NCI-H2196 treated with DMSO at 0.1 percent for 48 hours (cell line): ENCODE measurements at regions not wholly inside any gene's neighbourhood (a gene's known extent, or its start where the extent isn't known, plus 50 kb on each side); places are given as distances from the start of the nearest gene placed in this dataset.

Experiments used
- DNase-seq: peaks from one replicate; lab custom pipeline; 2025; ENCODE audit not compliant: unreplicated experiment; lab: John Stamatoyannopoulos, UW

- DNase-seq: no peak
Measured at GRCh38 chrX:39167791-39168190, 366.5 kb downstream of the MID1IP1 start.

GRCh38 chrX:39168609-39169008 is 367.4 kb downstream of the MID1IP1 start:
- DNase-seq: no peak

DNA sequence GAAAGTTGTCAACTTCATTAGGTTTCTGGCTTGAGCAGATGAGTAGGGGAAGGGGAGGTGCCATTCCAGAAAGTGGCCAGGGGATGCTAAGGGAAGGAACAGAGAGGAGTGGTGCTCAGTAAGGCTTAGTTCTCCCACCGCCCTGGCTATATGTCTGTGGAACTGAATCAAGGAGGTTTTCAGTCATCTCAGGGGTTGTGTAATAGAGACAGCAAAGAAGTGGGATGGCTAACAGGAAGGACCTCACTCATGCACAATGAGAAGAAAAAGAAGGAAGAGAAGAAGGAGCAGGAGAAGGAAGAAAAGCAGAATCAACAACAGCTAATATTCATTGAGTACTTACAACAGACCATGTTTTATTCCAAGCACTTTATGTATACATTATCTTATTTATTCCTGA is 368.7 kb downstream of the MID1IP1 start:
- DNase-seq: no peak

GRCh38 chrX:39170464-39170863 is 369.2 kb downstream of the MID1IP1 start:
- no peak for DNase-seq

GRCh38 chrX:39171686-39172085 is 370.4 kb downstream of the MID1IP1 start:
- no peak for DNase-seq

DNA sequence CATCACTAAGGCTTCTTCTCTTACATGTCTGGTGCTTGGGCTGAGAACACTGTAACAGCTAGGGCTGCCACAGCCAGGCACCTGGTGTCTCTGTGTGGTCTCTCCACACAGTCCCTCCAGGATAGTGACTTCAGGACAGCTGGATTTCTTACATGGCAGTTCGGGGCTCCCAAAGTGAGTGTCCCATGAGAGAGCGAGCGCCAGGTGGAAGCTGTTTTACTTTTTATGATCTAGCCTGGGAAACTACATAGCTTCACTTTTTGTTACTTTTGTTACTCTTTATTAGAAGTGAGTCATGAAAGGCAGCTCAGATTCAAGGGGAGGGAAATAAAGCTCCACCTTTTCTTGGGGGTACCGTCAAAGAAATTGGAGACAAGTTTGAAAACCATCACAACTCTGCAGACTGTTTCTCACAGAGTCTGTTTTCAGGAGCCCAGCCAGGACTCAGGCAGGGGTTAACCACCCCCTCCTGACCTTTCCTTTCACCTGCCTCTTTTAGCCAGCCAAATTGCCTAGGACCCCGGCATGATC is 373.0 kb downstream of the MID1IP1 start:
- DNase-seq: no peak

GRCh38 chrX:39174772-39175417 is 373.6 kb downstream of the MID1IP1 start:
- peak; percentile 15 for DNase-seq

- no peak for DNase-seq
Measured at GRCh38 chrX:39175418-39176057, 374.3 kb downstream of the MID1IP1 start.

DNA sequence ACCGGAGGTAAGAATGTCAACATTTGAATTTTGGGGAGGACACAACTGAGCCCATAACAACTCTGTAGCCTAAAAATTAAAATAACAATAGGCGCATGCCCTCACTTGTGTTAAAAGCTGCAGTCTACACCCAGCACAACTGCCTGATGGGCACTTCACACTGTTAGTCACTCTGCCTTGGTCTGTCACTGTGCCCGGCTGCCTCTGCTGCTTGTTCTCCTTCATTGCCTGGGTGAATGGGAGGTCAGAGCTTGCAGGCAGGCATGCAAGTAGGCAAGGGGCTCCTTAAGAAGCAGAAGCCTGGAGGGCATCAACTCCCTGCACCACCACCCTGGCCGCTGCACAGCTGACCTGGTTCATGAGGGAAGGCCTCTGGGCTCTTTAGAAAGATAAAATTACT is 374.8 kb downstream of the MID1IP1 start:
- DNase-seq: no peak

- no peak for DNase-seq
Measured at GRCh38 chrX:39189431-39189830, 388.2 kb downstream of the MID1IP1 start.

GRCh38 chrX:39194673-39195072 is 393.4 kb downstream of the MID1IP1 start:
- no peak for DNase-seq

- DNase-seq: no peak
Measured at GRCh38 chrX:39195156-39195555, 393.9 kb downstream of the MID1IP1 start.

DNA sequence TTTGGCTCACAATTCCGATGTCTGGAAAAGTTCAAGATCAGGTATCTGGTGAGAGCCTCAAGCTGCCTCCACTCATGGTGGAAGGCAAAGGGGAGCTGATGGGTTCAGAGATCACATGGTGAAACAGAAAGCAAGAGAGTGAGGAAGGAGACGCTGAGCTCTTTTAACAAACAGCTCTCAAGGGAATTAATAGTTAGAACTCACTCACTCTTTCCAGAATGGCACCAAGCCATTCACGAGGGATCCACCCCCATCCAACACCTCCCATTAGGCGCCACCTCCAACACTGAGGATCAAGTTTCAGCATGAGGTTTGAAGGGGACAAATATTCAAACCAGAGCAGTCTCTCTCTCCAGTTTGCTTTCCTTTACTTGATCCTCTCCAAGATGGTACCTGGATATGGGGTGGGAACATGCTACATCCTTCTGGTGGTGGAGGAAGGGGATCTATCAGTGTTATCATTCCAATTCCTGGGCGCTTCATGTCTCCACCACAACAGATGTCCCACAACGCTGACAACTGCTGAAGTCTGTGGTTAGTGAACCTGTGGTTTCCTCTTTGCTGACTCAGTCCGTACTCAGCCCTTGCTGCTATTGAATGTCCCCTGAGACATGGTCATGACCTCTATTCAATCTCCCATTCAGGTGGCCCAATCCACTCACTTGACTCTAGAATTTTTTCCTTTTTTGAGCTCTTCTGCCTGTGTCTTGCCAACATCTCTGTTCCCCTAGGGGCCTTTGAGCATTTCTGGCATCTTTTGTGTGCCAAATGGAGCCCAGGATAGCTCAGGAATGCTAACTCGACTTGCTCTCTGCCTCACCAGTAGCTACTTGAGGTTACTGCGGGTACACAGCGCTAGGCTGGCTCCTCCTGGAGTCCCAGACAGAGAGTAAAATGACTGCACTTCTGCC is 395.2 kb downstream of the MID1IP1 start:
- peak; percentile 14 for DNase-seq

- DNase-seq: no peak
Measured at GRCh38 chrX:39199429-39199828, 398.2 kb downstream of the MID1IP1 start.

GRCh38 chrX:39201305-39201990 is 400.2 kb downstream of the MID1IP1 start:
- no peak for DNase-seq

DNA sequence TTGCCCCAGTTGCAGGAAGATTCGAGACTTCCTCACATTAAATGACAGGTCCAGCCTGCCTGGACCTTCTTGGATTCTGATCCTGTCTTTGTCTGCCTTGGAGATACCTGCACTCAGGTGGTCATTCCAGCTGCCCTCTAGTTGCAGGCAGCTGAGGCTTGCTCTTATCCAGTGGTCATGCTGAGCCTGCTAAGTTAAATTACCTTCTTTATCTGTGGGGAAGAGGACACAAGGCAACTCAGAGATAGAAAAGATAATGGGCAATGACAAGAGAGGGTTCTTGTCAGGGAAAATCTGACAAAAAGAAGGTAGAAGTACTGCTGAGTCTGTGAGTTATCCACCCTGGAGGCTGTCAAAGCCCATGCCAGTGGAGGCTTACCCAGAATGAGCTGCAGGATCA is 401.4 kb downstream of the MID1IP1 start:
- DNase-seq: no peak

- DNase-seq: no peak
Measured at GRCh38 chrX:39203427-39203826, 402.2 kb downstream of the MID1IP1 start.

DNA sequence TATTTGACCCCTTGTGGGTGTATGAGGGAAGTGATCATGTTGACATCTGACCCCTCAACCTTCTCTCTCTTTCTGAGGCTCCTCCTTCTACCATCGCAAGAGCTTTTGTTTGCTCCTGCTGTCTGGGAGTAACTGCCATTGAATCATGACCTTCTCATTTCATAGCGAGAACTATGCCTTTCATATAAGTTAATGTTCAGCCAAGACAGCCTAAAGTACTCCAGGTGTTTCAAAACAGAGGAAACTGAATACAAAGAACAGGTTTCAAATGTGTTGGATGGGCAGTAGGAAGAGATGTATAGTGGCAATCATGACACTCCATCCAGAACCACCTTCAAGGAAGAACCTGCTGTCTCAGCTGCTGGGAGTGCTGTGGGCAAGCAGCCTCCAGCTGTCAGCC is 403.1 kb downstream of the MID1IP1 start:
- DNase-seq: no peak

GRCh38 chrX:39204945-39205344 is 403.7 kb downstream of the MID1IP1 start:
- DNase-seq: no peak

- DNase-seq: no peak
Measured at GRCh38 chrX:39205467-39205866, 404.2 kb downstream of the MID1IP1 start.
